ENCODE measurements at regions not wholly inside any gene's neighbourhood (a gene's known extent, or its start where the extent isn't known, plus 50 kb on each side); places are given as distances from the start of the nearest gene placed in this dataset.

- TF ChIP-seq POLR2AphosphoS5 (IDR thresholded peaks at IDR 0.05; ENCODE audit: low read depth, low read length) (no peak), POLR2A (IDR thresholded peaks at IDR 0.05; ENCODE audit: low read depth, low read length) (no peak), TAF1 (IDR thresholded peaks at IDR 0.05; ENCODE audit: borderline replicate concordance, low read depth, low read length) (no peak)
Observed at GRCh38 chr4:89582756-89583505, 254.0 kb downstream of the SNCA start.

Data from GM12892 (cell line).